Caco-2 (cell line): ENCODE measurements at regions not wholly inside any gene's neighbourhood (a gene's known extent, or its start where the extent isn't known, plus 50 kb on each side); places are given as distances from the start of the nearest gene placed in this dataset.

Experiments
- BruUV-seq: library from RNA; stranded (reverse); fragments of 400-500 nt; replicated peaks from 2 replicates; lab custom pipeline; 2021; lab: Mats Ljungman, UMichigan
- CTCF ChIA-PET: fragments of 300-600 bp; sonication (Branson Sonifier 250); formaldehyde crosslinking; loops from one replicate; lab custom pipeline; 2022; ENCODE audit warnings: antibody characterized with exemption; lab: Charles Lee
- POLR2A ChIA-PET: fragments of 300-600 bp; sonication (Branson Sonifier 250); formaldehyde crosslinking; loops from one replicate; lab custom pipeline; 2022; ENCODE audit warnings: antibody characterized with exemption; lab: Charles Lee
- DNase-seq, 2 experiments: peaks; one replicate each; pipeline versions ENCODE4 v3.0.0 to v3.0.0-alpha.2; 2020 to 2022
- H3K27me3 ChIP-seq: replicated peaks from 2 replicates; pipeline ENCODE4 v1.6.0; 2011; ENCODE audit warnings: low read length; ENCODE audit not compliant: control insufficient read depth, insufficient read depth
- H3K36me3 ChIP-seq: 2 replicates; pipeline ENCODE4 v1.5.1; 2011; ENCODE audit warnings: low read length; ENCODE audit not compliant: control insufficient read depth, insufficient read depth
- H3K4me1 ChIP-seq: fragments of 250-450 bp; sonication (Bioruptor Pico); 2 replicates; pipeline ENCODE4 v1.5.1; 2020; ENCODE audit warnings: mild to moderate bottlenecking
- H3K4me3 ChIP-seq: 2 replicates; pipeline ENCODE4 v1.5.1; 2011; ENCODE audit warnings: low read depth, mild to moderate bottlenecking, control low read depth, low read length
- H3K9me3 ChIP-seq: fragments of 250-450 bp; sonication (Bioruptor Pico); 2 replicates; pipeline ENCODE4 v1.5.1; 2020; ENCODE audit warnings: mild to moderate bottlenecking, moderate library complexity
- H3K27ac Mint-ChIP-seq: one replicate; pipeline ENCODE4 v1.8.0; 2022; ENCODE audit warnings: mixed read lengths; ENCODE audit not compliant: unreplicated experiment
- H3K27me3 Mint-ChIP-seq: one replicate; pipeline ENCODE4 v1.8.0; 2022; ENCODE audit warnings: mixed read lengths; ENCODE audit not compliant: insufficient read depth, unreplicated experiment
- H3K36me3 Mint-ChIP-seq: one replicate; pipeline ENCODE4 v1.8.0; 2022; ENCODE audit warnings: mild to moderate bottlenecking, mixed read lengths; ENCODE audit not compliant: insufficient read depth, unreplicated experiment
- H3K4me1 Mint-ChIP-seq: one replicate; pipeline ENCODE4 v1.8.0; 2022; ENCODE audit warnings: low read depth, mixed read lengths; ENCODE audit not compliant: unreplicated experiment
- H3K4me3 Mint-ChIP-seq: one replicate; pipeline ENCODE4 v1.8.0; 2022; ENCODE audit warnings: mild to moderate bottlenecking, moderate library complexity, mixed read lengths; ENCODE audit not compliant: unreplicated experiment
- H3K9me3 Mint-ChIP-seq: one replicate; pipeline ENCODE4 v1.8.0; 2022; ENCODE audit warnings: mixed read lengths; ENCODE audit not compliant: unreplicated experiment
- CTCF ChIP-seq, 2 experiments: fragments of 200-600 bp in 1 of 2; IDR thresholded peaks; 1 replicate in 1 of 2; 2 replicates in 1 of 2; pipeline versions ENCODE4 v1.5.1 to v1.8.0; 2011 to 2022; ENCODE audit warnings: antibody characterized with exemption in 1 of 2, control low read depth in 1 of 2, inconsistent platforms in 1 of 2, low read depth in 1 of 2, low read length in 1 of 2, mild to moderate bottlenecking in 1 of 2, moderate library complexity in 1 of 2; ENCODE audit not compliant: insufficient read depth in 1 of 2, severe bottlenecking in 1 of 2, unreplicated experiment in 1 of 2
- intact Hi-C: fragments of 100-400 bp; cut with micrococcal nuclease; formaldehyde crosslinking; loops from one replicate; pipeline ENCODE4 v1.10.0; 2022; ENCODE audit not compliant: unreplicated experiment

- TF ChIP-seq CTCF (IDR thresholded peaks at IDR 0.05; ENCODE audit: insufficient read depth in 1 of 2, low read depth in 1 of 2, low read length in 1 of 2, severe bottlenecking in 1 of 2, unreplicated experiment in 1 of 2), result no peak
- Histone ChIP-seq H3K36me3 (no peaks in the 10 kb centered on the region), H3K27me3 (no peaks in the 10 kb centered on the region), H3K4me1 (no peaks in the 10 kb centered on the region), H3K9me3 (no peaks in the 10 kb centered on the region), H3K4me3 (no peak overlapping the region)
- peaks cover 6% of the 10 kb centered on the region for H3K4me1 Mint-ChIP-seq
- H3K27ac Mint-ChIP-seq, result no peak overlapping the region
- no peaks in the 10 kb centered on the region for H3K27me3 Mint-ChIP-seq
- H3K36me3 Mint-ChIP-seq, result no peaks in the 10 kb centered on the region
- H3K9me3 Mint-ChIP-seq, result no peaks in the 10 kb centered on the region
- intact Hi-C loops, result no loop called here
- DNase-seq, result no peak
- H3K4me3 Mint-ChIP-seq, result no peak overlapping the region
- BruUV-seq, result no TSS peak
- POLR2A ChIA-PET, result no interaction called here
- CTCF ChIA-PET, result no interaction called here
These were observed 113.6 kb downstream of the LSMEM1 start for GRCh38 chr7:112594397-112594796.

GRCh38 chr7:112596260-112596659, 115.5 kb downstream of the LSMEM1 start:
- H3K36me3 ChIP-seq, result no peaks in the 10 kb centered on the region
- no peaks in the 10 kb centered on the region for H3K9me3 ChIP-seq
- DNase-seq, result no peak
- no peaks in the 10 kb centered on the region for H3K27me3 ChIP-seq
- H3K4me1 Mint-ChIP-seq, result peaks cover 6% of the 10 kb centered on the region
- no peaks in the 10 kb centered on the region for H3K9me3 Mint-ChIP-seq
- ChIA-PET CTCF (no interaction called here), POLR2A (no interaction called here)
- H3K27ac Mint-ChIP-seq, result no peak overlapping the region
- no peaks in the 10 kb centered on the region for H3K27me3 Mint-ChIP-seq
- no TSS peak for BruUV-seq
- intact Hi-C loops, result no loop called here
- no peak overlapping the region for H3K4me3 ChIP-seq
- no peaks in the 10 kb centered on the region for H3K4me1 ChIP-seq
- H3K4me3 Mint-ChIP-seq, result no peak overlapping the region
- TF ChIP-seq CTCF (IDR thresholded peaks at IDR 0.05; ENCODE audit: insufficient read depth in 1 of 2, low read depth in 1 of 2, low read length in 1 of 2, severe bottlenecking in 1 of 2, unreplicated experiment in 1 of 2), result no peak
- H3K36me3 Mint-ChIP-seq, result no peaks in the 10 kb centered on the region

GRCh38 chr7:112596981-112597380, 116.2 kb downstream of the LSMEM1 start:
- intact Hi-C loops, result no loop called here
- ChIA-PET CTCF (no interaction called here), POLR2A (no interaction called here)
- H3K27me3 ChIP-seq, result no peaks in the 10 kb centered on the region
- no peaks in the 10 kb centered on the region for H3K36me3 ChIP-seq
- H3K4me1 ChIP-seq, result no peaks in the 10 kb centered on the region
- no peak overlapping the region for H3K4me3 ChIP-seq
- H3K27me3 Mint-ChIP-seq, result no peaks in the 10 kb centered on the region
- H3K9me3 Mint-ChIP-seq, result no peaks in the 10 kb centered on the region
- no peaks in the 10 kb centered on the region for H3K36me3 Mint-ChIP-seq
- TF ChIP-seq CTCF (IDR thresholded peaks at IDR 0.05; ENCODE audit: insufficient read depth in 1 of 2, low read depth in 1 of 2, low read length in 1 of 2, severe bottlenecking in 1 of 2, unreplicated experiment in 1 of 2), result no peak
- H3K4me3 Mint-ChIP-seq, result no peak overlapping the region
- no peak for DNase-seq
- BruUV-seq, result no TSS peak
- no peak overlapping the region for H3K27ac Mint-ChIP-seq
- peaks cover 6% of the 10 kb centered on the region for H3K4me1 Mint-ChIP-seq
- no peaks in the 10 kb centered on the region for H3K9me3 ChIP-seq
